ENCODE measurements at regions not wholly inside any gene's neighbourhood (a gene's known extent, or its start where the extent isn't known, plus 50 kb on each side); places are given as distances from the start of the nearest gene placed in this dataset.

DNA sequence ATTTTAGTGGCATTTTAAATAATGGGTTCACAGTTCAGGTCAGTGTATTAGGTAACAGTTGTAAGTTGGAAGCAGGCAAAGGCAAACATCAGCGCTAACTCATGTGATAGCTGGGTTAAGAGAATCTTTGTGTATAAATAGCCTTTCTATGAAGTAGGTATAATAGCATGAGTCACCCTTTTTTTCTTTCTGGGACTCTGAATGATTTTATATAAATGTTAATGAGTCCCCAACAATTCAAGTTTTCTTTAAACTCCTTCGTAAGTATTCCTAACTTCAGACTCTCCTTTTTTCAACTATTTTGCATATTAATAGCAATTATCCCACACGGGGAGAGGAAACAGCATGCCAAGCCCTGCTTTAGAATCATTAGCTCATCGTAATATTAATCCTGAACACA is 384.3 kb downstream of the PIK3C3 start:
- Histone ChIP-seq H3K9ac (ENCODE audit: insufficient read depth, low read length) (no peak overlapping the region), H3K4me3 (replicated peaks in 1 of 4; ENCODE audit: control extremely low read depth in 1 of 4, insufficient read depth in 1 of 4, low read depth in 3 of 4, low read length in 4 of 4) (no peak overlapping the region), H3K4me2 (ENCODE audit: extremely low read depth, insufficient read depth, low read length) (no peak overlapping the region), H3K27me3 (ENCODE audit: control insufficient read depth, insufficient read depth, low read length) (no peaks in the 10 kb centered on the region), H4K20me1 (ENCODE audit: control insufficient read depth, extremely low read depth, insufficient read depth, low read length) (no peaks in the 10 kb centered on the region), H3K9me3 (ENCODE audit: control insufficient read depth, insufficient read depth, low read depth, low read length) (no peaks in the 10 kb centered on the region), H3K27ac (ENCODE audit: insufficient read depth, low read length) (no peak overlapping the region), H3K36me3 (ENCODE audit: control insufficient read depth, insufficient read depth, low read length) (no peaks in the 10 kb centered on the region), H2AFZ (ENCODE audit: low read length) (no peak overlapping the region), H3K4me1 (ENCODE audit: control insufficient read depth, extremely low read depth, insufficient read depth, low read length) (no peaks in the 10 kb centered on the region), H3K79me2 (ENCODE audit: control insufficient read depth, insufficient read depth, low read length) (no peaks in the 10 kb centered on the region)
- TF ChIP-seq CTCF (conservative IDR thresholded peaks at IDR 0.05 in 1 of 2, IDR thresholded peaks at IDR 0.05 in 1 of 2; ENCODE audit: low read depth in 1 of 2, low read length in 2 of 2) (no peak), EZH2 (IDR thresholded peaks at IDR 0.05; ENCODE audit: low read length, missing control alignments) (no peak)
- DNase-seq (ENCODE audit: low read depth in 2 of 2): peak in 1 of 2 donors; percentile 48

DNA sequence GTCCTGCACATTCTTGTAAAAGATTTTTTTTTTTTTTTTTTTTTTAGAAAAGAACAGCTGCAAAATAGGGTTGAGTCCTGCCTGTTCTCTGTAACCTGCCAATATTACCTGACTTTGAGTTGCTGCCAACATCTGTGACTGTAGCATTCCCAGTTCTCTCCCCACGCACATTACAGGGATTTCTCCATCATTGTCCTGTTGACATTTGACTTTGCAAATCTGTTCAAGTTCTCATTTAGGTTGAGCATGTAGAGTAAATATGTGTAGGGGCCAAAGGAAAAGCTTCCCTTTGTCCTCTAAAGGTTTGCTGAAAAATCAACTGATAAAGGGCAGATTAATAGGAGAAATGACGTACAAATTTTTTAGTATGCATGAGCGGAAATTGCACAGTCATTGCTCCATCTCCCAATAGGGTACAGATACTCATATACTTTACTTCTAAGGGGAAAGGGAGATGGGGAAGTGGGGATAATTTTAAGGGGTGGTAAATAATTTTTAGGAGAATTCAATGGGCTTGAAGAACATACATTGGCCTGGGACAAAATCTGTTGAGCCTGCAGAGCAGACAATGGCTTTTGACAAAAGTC is 385.5 kb downstream of the PIK3C3 start:
- Histone ChIP-seq H3K27ac (ENCODE audit: insufficient read depth, low read length) (no peak overlapping the region), H3K36me3 (ENCODE audit: control insufficient read depth, insufficient read depth, low read length) (no peaks in the 10 kb centered on the region), H3K79me2 (ENCODE audit: control insufficient read depth, insufficient read depth, low read length) (no peaks in the 10 kb centered on the region), H3K9me3 (ENCODE audit: control insufficient read depth, insufficient read depth, low read depth, low read length) (no peaks in the 10 kb centered on the region), H3K4me3 (replicated peaks in 1 of 4; ENCODE audit: control extremely low read depth in 1 of 4, insufficient read depth in 1 of 4, low read depth in 3 of 4, low read length in 4 of 4) (no peak overlapping the region), H4K20me1 (ENCODE audit: control insufficient read depth, extremely low read depth, insufficient read depth, low read length) (no peaks in the 10 kb centered on the region), H3K4me2 (ENCODE audit: extremely low read depth, insufficient read depth, low read length) (no peak overlapping the region), H2AFZ (ENCODE audit: low read length) (no peak overlapping the region), H3K9ac (ENCODE audit: insufficient read depth, low read length) (no peak overlapping the region), H3K4me1 (ENCODE audit: control insufficient read depth, extremely low read depth, insufficient read depth, low read length) (no peaks in the 10 kb centered on the region), H3K27me3 (ENCODE audit: control insufficient read depth, insufficient read depth, low read length) (no peaks in the 10 kb centered on the region)
- TF ChIP-seq CTCF (conservative IDR thresholded peaks at IDR 0.05 in 1 of 2, IDR thresholded peaks at IDR 0.05 in 1 of 2; ENCODE audit: low read depth in 1 of 2, low read length in 2 of 2) (no peak), EZH2 (IDR thresholded peaks at IDR 0.05; ENCODE audit: low read length, missing control alignments) (no peak)
- no peak for DNase-seq (ENCODE audit: low read depth in 2 of 2)

DNA sequence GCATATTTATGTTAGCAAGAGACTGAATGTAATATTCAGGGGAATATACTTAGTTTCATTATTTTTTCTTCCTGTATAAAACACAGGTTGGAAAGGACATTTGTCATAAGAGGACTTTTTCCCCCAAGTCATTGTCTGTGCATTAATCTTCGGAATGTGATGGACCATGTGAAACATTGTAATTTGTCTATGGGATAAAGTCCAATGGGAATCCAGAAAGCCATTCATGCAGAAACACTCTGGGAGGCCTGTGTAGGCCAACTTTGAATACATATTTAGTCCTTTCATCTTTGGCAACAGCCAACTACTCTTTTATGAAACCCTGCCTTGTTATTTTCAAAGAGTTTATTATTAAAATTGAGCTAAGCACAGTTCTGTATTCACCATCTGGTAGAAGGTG is 386.4 kb downstream of the PIK3C3 start:
- Histone ChIP-seq H2AFZ (ENCODE audit: low read length) (no peak overlapping the region), H4K20me1 (ENCODE audit: control insufficient read depth, extremely low read depth, insufficient read depth, low read length) (no peaks in the 10 kb centered on the region), H3K27ac (ENCODE audit: insufficient read depth, low read length) (no peak overlapping the region), H3K4me2 (ENCODE audit: extremely low read depth, insufficient read depth, low read length) (no peak overlapping the region), H3K4me3 (replicated peaks in 1 of 4; ENCODE audit: control extremely low read depth in 1 of 4, insufficient read depth in 1 of 4, low read depth in 3 of 4, low read length in 4 of 4) (no peak overlapping the region), H3K36me3 (ENCODE audit: control insufficient read depth, insufficient read depth, low read length) (no peaks in the 10 kb centered on the region), H3K9me3 (ENCODE audit: control insufficient read depth, insufficient read depth, low read depth, low read length) (no peaks in the 10 kb centered on the region), H3K9ac (ENCODE audit: insufficient read depth, low read length) (no peak overlapping the region), H3K79me2 (ENCODE audit: control insufficient read depth, insufficient read depth, low read length) (no peaks in the 10 kb centered on the region), H3K27me3 (ENCODE audit: control insufficient read depth, insufficient read depth, low read length) (no peaks in the 10 kb centered on the region), H3K4me1 (ENCODE audit: control insufficient read depth, extremely low read depth, insufficient read depth, low read length) (no peaks in the 10 kb centered on the region)
- TF ChIP-seq CTCF (conservative IDR thresholded peaks at IDR 0.05 in 1 of 2, IDR thresholded peaks at IDR 0.05 in 1 of 2; ENCODE audit: low read depth in 1 of 2, low read length in 2 of 2): no peak
- TF ChIP-seq EZH2 (IDR thresholded peaks at IDR 0.05; ENCODE audit: low read length, missing control alignments): no peak
- DNase-seq (ENCODE audit: low read depth in 2 of 2): peak in 1 of 2 donors; percentile 2

Measured in fibroblast of lung (primary cell).